ENCODE measurements at regions not wholly inside any gene's neighbourhood (a gene's known extent, or its start where the extent isn't known, plus 50 kb on each side); places are given as distances from the start of the nearest gene placed in this dataset.

- Histone ChIP-seq H3K4me3 (no peak overlapping the region), H3K27me3 (peaks cover 9 to 71% of the 10 kb centered on the region in 2 donors), H3K27ac (no peak overlapping the region), H3K9me3 (no peaks in the 10 kb centered on the region), H3K36me3 (no peaks in the 10 kb centered on the region), H3K4me1 (no peaks in the 10 kb centered on the region)
- DNase-seq (no peak), ATAC-seq (no peak)
- intact Hi-C loops (cut with DNase I): no loop called here
- TF ChIP-seq, protein P1, sequence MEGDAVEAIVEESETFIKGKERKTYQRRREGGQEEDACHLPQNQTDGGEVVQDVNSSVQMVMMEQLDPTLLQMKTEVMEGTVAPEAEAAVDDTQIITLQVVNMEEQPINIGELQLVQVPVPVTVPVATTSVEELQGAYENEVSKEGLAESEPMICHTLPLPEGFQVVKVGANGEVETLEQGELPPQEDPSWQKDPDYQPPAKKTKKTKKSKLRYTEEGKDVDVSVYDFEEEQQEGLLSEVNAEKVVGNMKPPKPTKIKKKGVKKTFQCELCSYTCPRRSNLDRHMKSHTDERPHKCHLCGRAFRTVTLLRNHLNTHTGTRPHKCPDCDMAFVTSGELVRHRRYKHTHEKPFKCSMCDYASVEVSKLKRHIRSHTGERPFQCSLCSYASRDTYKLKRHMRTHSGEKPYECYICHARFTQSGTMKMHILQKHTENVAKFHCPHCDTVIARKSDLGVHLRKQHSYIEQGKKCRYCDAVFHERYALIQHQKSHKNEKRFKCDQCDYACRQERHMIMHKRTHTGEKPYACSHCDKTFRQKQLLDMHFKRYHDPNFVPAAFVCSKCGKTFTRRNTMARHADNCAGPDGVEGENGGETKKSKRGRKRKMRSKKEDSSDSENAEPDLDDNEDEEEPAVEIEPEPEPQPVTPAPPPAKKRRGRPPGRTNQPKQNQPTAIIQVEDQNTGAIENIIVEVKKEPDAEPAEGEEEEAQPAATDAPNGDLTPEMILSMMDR (IDR thresholded peaks at IDR 0.05): no peak
Measured at GRCh38 chr12:111193977-111194702, 174.8 kb downstream of the PHETA1 start.

DNA sequence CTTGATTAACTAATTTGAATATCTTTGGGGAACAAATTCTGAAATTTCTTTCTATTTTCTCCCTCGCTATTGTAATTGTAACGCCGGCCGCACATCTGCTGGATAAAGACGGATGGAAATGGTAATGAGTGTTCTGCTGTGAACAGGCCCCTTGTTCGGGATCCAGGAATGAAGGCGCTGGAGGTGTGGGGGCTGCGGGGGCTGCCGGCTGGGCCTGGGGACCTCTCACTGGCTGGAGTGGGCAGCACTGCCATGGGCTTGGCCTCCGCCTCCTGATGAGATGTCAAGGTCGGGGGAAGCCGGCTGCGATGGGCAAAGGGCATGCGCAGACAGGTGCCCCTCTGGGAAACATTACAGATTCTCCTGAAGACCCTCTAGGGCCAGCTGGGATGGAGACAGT lies 175.4 kb downstream of the PHETA1 start:
- H3K27ac ChIP-seq: no peak overlapping the region
- no peaks in the 10 kb centered on the region for H3K9me3 ChIP-seq
- intact Hi-C loops (cut with DNase I): no loop called here
- H3K4me1 ChIP-seq: no peaks in the 10 kb centered on the region
- H3K27me3 ChIP-seq: peaks cover 9 to 76% of the 10 kb centered on the region in 2 donors
- no peak overlapping the region for H3K4me3 ChIP-seq
- ATAC-seq (no peak), DNase-seq (no peak)
- no peaks in the 10 kb centered on the region for H3K36me3 ChIP-seq
- TF ChIP-seq, protein P1 (IDR thresholded peaks at IDR 0.05): no peak

GRCh38 chr12:111193067-111193466 lies 175.8 kb downstream of the PHETA1 start:
- Histone ChIP-seq H3K27me3 (peaks cover 9 to 80% of the 10 kb centered on the region in 2 donors), H3K36me3 (no peaks in the 10 kb centered on the region), H3K4me3 (no peak overlapping the region), H3K27ac (no peak overlapping the region), H3K9me3 (no peaks in the 10 kb centered on the region), H3K4me1 (no peaks in the 10 kb centered on the region)
- DNase-seq (no peak), ATAC-seq (no peak)
- intact Hi-C loops (cut with DNase I): no loop called here
- TF ChIP-seq, protein P1 (IDR thresholded peaks at IDR 0.05): no peak

DNA sequence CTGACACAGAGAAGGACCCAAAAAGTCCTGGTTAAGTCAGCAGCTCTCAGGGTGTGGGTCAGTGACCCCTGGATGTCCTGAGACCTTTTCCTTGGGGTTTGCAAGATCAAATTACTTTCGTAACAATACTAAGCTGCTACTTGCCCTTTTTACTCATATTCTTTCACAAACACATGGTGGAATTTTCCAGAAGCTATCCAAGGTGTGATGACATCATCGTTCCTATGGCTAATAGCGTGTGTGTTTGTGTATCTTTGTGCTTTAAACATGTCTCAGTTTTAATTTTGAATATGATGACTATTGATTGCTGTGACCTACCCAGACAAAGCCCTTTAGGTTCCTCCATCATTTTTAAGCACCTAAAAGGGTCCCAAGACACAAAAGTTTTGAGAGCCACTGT lies 176.2 kb downstream of the PHETA1 start:
- Histone ChIP-seq H3K9me3 (no peaks in the 10 kb centered on the region), H3K27ac (no peak overlapping the region), H3K27me3 (peaks cover 9 to 81% of the 10 kb centered on the region in 2 donors), H3K4me1 (no peaks in the 10 kb centered on the region), H3K4me3 (no peak overlapping the region), H3K36me3 (no peaks in the 10 kb centered on the region)
- intact Hi-C loops (cut with DNase I): no loop called here
- ATAC-seq (no peak), DNase-seq (no peak)
- TF ChIP-seq, protein P1 (IDR thresholded peaks at IDR 0.05): no peak

DNA sequence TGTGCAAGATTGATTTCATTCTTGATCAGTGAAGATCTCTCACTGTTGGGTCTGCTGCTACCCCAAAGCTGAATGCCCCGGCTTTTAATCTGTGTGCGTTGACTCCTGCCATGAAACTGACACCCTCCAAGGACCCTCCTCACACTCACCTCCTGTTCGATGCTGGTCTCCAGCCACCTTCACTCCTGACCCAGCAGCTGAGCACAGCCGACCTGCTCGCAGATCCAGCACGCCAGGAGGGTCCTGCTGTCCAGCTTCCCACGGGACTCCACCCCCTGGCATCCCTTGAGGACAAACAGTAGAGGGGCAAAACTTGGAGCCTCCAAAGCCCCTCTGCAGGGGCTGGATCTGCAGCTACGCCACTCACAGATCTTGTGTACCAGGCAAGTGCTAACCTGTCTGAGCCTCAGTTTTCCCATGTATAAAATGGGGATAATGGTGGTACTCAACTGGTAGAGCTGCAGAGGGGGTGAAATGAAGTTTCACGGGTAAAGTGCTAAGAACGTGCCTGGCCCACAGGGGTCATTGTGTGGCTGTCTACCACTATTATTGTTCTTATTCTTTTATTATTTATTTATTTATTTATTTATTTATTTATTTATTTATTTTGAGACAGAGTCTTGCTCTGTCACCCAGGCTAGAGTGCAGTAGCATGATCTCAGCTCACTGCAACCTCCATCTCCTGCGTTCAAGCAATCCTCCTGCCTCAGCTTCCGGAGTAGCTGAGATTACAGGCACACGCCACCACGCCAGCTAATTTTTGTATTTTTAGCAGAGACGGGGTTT lies 178.0 kb downstream of the PHETA1 start:
- Histone ChIP-seq H3K4me1 (no peaks in the 10 kb centered on the region), H3K27me3 (peaks cover 9 to 73% of the 10 kb centered on the region in 2 donors), H3K27ac (no peak overlapping the region), H3K36me3 (no peaks in the 10 kb centered on the region), H3K9me3 (no peaks in the 10 kb centered on the region), H3K4me3 (no peak overlapping the region)
- TF ChIP-seq, protein P1 (IDR thresholded peaks at IDR 0.05): no peak
- DNase-seq (no peak), ATAC-seq (no peak)
- intact Hi-C loops (cut with DNase I): no loop called here
